Renal pelvis (tissue), 1 donor: ENCODE measurements at regions not wholly inside any gene's neighbourhood (a gene's known extent, or its start where the extent isn't known, plus 50 kb on each side); places are given as distances from the start of the nearest gene placed in this dataset.
A peak's percentile ranks its signal among the peaks of the same experiment; 100 is the strongest.

Experiments used
- DNase-seq: peaks from one replicate; pipeline ENCODE4 v3.0.0-alpha.2; 2013

GRCh38 chr1:163813251-163813650, 491.5 kb downstream of the NUF2 start:
- no peak for DNase-seq

- DNase-seq, result no peak
Measured at GRCh38 chr1:163820226-163820625, 498.5 kb downstream of the NUF2 start.

- DNase-seq, result no peak
Measured at GRCh38 chr1:163820766-163821165, 499.0 kb downstream of the NUF2 start.

GRCh38 chr1:163821679-163822078, 499.9 kb downstream of the NUF2 start:
- DNase-seq, result no peak

GRCh38 chr1:163823017-163823416, 501.3 kb downstream of the NUF2 start:
- DNase-seq, result no peak

- no peak for DNase-seq
Measured at GRCh38 chr1:163824006-163824405, 502.3 kb downstream of the NUF2 start.

- no peak for DNase-seq
Measured at GRCh38 chr1:163824490-163824889, 502.7 kb downstream of the NUF2 start.

GRCh38 chr1:163826500-163826899, 504.7 kb downstream of the NUF2 start:
- DNase-seq, result no peak

GRCh38 chr1:163834778-163835177, 513.0 kb downstream of the NUF2 start:
- no peak for DNase-seq

GRCh38 chr1:163836481-163836880, 514.7 kb downstream of the NUF2 start:
- no peak for DNase-seq

GRCh38 chr1:163837206-163837605, 515.5 kb downstream of the NUF2 start:
- DNase-seq, result no peak

GRCh38 chr1:163842571-163842970, 520.8 kb downstream of the NUF2 start:
- peak; percentile 48 for DNase-seq

GRCh38 chr1:163844459-163844858, 522.7 kb downstream of the NUF2 start:
- no peak for DNase-seq

- DNase-seq, result no peak
Measured at GRCh38 chr1:163845279-163845678, 523.5 kb downstream of the NUF2 start.

GRCh38 chr1:163863731-163864130, 542.0 kb downstream of the NUF2 start:
- DNase-seq, result no peak

- DNase-seq, result no peak
Measured at GRCh38 chr1:163864207-163864606, 542.5 kb downstream of the NUF2 start.

GRCh38 chr1:163866564-163866963, 544.8 kb downstream of the NUF2 start:
- DNase-seq, result peak; percentile 45

- no peak for DNase-seq
Measured at GRCh38 chr1:163870666-163871065, 548.9 kb downstream of the NUF2 start.

GRCh38 chr1:163872067-163872466, 550.3 kb downstream of the NUF2 start:
- no peak for DNase-seq

GRCh38 chr1:163874070-163874469, 552.3 kb downstream of the NUF2 start:
- no peak for DNase-seq

GRCh38 chr1:163875200-163875926, 553.6 kb downstream of the NUF2 start:
- no peak for DNase-seq

GRCh38 chr1:163875927-163876320, 554.2 kb downstream of the NUF2 start:
- DNase-seq, result no peak

GRCh38 chr1:163876546-163876945, 554.8 kb downstream of the NUF2 start:
- no peak for DNase-seq

- no peak for DNase-seq
Measured at GRCh38 chr1:163877016-163877415, 555.3 kb downstream of the NUF2 start.
